OCI-LY1 (cell line): ENCODE measurements at regions not wholly inside any gene's neighbourhood (a gene's known extent, or its start where the extent isn't known, plus 50 kb on each side); places are given as distances from the start of the nearest gene placed in this dataset.
"Not testable (repeated sequence)": the region's sequence is repeated elsewhere in the genome, so short reads cannot be mapped to it uniquely, and the experiment has no call there.

Experiments
- CTCF ChIP-seq: fragments of 200-600 bp; sonication (generic), shearing (Covaris generic); IDR thresholded peaks from 2 replicates; pipeline ENCODE4 v1.5.1; 2017; ENCODE audit warnings: mild to moderate bottlenecking, antibody characterized with exemption, low read length, moderate library complexity, mixed read lengths
- EZH2 ChIP-seq: fragments of 200-600 bp; sonication (generic), shearing (Covaris generic); IDR thresholded peaks from 2 replicates; pipeline ENCODE4 v1.8.0; 2017; ENCODE audit warnings: borderline replicate concordance, mixed run types, mild to moderate bottlenecking, antibody characterized with exemption, low read length, moderate library complexity, mixed read lengths

DNA sequence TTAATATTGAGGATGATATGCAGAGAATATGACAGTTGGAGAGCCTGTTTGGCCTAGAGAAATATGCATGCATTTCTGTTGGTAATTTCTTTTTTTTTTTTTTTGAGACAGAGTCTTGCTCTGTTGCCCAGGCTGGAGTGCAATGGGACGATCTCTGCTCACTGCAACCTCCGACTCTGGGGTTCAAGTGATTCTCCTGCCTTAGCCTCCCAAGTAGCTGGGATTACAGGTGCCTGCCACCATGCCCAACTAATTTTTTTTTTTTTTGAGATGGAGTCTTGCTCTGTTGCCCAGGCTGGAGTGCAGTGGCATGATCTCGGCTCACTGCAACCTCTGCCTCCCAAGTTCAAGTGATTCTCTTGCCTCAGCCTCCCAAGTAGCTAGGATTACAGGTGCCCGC is 108.3 kb downstream of the SLC25A47 start:
- not testable (repeated sequence) for TF ChIP-seq CTCF, EZH2
